Stimulated activated CD4-positive, alpha-beta T cell treated with anti-CD3 and anti-CD28 coated beads, Interleukin-12 subunit alpha, Interleukin-12 subunit beta, amount 100 ng/mL, for 24 hours (primary cell): ENCODE measurements at regions not wholly inside any gene's neighbourhood (a gene's known extent, or its start where the extent isn't known, plus 50 kb on each side); places are given as distances from the start of the nearest gene placed in this dataset.

ENCODE experiments used
- DNase-seq, 2 experiments: peaks; one replicate each; pipeline ENCODE4 v3.0.0-alpha.2; 2020; ENCODE audit warnings: low read depth in 2 of 2

DNA sequence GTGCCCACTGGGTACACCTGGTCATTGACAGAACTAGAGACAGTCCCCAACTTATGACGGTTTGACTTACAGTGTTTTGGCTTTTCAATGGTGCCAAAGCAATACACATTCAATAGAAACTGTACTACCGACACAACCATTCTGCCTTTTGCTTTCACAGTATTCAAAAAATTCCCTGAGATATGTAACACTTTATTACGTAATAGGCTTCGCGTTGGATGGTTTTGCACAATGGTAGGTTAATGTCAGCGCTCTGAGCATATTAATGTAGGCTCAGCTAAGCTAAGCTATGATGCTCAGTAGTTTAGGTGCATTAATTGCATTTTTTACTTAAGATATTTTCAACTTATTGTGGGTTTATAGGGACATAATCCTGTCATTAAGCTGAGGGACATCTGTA lies 105.1 kb upstream of the B3GAT1 start:
- DNase-seq: no peak

DNA sequence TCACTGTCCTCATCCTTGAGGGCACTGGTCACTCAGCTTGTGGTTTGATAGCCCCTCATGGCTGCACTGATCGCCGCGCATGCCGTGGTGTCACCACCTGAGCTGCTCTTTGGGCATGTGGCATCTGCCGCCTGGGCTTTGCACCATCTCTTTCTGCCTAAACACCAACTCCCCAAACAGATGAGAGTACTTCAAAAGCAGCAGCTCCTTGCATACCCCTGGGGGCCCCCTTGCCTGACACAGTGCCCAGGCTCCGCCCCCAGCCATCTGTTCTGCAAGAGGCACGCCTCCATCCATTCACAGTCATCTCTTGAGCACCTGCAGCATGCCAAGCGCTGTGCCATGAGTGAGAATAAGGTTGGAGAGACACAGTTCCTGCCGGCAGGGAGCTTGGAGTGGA lies 104.5 kb upstream of the B3GAT1 start:
- DNase-seq: no peak

DNA sequence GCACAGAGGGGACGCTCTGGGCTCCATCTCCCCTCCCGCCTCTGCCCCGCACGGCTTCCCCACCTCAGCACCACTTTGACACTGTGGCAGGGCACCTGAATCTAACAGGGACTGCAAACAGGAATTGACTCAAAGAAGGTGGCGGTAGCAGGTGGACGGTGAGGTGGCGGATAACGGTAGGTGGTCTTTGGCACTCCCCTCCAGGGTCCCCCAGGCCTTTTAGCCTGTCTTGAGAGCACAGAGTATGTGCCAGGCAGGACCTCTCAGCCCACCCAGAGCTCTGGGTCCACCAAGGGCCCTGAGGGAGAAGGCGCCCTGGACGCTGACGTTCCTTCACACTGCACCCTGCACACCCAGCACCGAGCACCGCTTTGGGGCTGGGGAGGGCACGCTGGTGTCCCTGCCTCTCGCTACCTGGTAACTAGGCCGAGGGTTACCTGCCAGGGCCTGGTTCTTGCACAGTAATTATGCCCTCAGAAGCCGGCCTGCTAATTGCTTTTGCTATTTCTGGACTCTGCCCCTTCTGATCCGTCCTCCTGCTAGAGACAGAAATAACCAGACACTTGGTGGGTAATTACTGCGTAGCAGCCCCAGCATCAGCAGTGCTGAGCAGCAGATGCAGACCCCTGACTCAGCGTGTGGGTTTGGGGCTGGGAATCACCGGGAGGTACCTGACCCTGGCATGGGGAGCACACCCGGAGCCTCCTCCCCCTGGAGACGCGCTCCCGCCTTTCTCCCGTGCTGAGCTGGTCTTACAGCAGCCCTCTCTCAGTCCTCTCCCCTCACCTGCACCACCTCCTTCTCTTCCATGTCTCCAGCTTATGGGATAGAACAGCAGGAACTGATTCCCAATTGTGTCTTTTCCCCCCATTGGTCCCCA lies 103.3 kb upstream of the B3GAT1 start:
- DNase-seq: no peak

DNA sequence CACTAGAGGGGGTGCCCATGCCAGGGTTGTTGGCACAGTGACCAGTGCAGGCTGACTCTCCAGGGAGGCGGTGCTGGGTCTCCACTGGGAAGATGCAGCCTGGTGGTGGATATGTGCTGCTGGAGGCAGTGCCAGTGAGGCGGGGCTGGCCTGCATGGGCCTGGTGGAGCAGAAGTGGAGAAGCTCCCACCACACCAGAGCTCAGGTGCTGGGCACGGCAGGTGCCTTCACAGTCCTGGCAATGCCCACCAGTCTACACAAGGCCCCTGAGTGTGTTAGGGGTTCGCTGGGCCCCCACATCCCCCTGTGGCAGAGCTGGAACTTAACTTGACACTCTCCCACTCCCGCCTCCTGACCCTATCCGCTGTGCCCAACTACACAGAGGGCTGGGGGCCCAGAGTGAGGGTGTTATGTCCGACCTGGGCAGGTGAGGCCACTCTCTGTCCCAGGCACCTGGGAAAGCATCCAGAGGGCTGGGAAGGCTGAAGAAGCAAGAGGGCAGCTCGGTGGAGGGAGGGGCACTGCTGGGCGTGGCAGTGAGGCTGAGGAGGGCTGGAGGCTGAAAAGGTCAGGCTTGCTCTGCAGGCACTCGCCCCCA lies 102.4 kb upstream of the B3GAT1 start:
- no peak for DNase-seq

DNA sequence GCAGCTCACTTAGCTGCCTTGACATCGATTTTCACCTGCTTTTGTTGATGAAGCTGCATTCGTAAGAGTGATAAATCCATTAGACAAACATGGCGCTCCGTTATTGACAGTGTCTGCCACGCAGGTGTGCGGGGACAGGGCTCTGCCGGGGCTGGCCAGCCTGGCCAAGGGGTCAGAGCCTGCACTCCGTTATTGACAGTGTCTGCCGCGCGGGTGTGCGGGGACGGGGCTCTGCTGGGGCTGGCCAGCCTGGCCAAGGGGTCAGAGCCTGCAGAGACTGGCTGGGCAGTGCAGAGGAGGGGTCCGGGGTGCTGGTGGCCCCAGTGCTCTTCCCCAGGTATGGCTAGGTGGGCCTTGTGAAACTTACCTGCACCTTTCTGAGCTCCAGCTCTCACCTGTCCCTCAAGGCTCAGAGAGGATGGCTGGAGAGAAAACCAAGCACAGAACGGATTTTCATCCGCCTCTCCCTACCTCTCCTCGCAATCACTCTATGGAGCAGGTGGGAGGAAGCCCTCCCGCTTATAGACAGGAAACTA lies 101.6 kb upstream of the B3GAT1 start:
- no peak for DNase-seq

DNA sequence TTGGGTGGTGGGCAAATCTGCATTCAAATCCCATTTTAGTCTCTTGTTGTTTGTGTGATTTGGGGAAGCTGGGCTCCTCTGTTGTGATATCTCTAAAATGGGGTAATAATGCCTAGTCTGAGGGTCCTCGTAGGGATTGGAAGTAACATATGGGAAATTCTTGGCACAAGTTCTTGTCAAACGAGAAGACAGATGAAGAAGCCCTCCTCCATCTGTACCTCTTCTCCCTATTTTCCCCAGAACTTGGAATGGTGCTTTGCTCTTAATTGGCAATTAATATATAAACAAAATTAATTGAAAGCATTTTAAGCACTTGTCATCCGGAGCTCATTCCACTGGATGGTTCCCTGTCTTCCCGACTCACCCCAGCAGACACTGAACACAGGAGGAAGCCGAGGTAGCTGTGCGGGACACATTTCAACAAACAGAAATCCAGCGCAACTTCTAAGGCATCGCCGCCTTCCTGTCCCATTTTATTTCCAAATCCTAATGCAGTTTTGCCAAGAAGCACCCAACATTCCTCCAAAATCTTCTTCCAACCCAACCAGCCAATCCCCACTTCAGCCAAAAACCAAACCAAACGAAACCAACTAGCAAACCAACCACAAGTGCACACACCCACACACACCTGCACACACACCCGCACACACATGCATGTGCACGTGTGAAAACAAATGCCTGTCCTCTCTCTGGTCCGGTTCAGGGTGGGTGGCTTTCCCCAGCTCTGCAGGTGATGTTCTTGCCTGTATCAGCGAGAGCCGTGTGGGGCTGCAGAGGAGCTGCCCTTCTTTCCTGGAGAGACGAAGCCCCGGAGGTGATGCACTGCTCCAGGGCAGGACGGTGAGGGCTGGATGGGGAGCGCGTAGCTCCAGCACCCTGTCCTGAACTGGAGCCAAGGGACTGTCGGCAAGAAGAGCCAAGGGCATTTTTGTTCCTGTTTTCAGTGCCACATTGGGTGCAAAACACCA lies 100.8 kb upstream of the B3GAT1 start:
- no peak for DNase-seq

DNA sequence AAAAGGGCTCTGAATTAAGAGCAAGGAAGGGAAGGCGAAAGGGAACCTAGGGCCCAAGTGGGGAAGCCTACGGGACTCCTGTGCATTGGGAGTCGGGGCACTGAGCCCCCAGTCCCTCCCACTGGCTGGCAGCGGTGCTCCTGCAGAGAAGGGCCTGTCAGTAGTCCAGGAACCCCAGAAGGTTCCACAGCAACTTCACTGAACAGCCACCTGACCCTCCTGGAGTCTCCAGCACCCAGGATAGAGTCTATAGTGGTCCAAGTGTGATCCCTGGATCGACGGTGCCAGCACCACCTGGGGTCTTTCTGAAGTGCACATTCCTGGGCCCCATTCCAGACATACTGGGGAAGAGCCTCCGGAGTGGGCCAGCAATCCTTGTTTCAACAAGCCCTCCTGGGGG lies 100.0 kb upstream of the B3GAT1 start:
- DNase-seq: no peak

DNA sequence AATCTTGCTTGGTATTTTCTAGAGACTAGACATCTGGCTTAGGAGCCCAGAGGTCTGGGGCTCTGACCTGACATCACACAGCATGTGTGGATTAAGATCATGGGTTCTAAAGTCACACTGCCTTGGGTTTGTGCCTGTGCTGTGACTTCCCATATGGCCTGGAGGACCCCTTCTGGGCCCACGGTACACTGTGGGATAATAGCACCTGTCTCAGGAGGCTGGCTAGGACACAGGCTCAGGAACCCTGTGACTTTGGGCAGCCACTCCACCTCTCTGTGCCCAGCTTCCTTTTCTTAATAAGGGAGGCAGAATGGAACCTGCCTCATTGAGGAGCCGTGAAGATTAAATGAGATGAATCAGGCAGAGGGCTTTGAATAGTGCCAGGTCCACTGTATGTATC lies 99.2 kb upstream of the B3GAT1 start:
- no peak for DNase-seq

DNA sequence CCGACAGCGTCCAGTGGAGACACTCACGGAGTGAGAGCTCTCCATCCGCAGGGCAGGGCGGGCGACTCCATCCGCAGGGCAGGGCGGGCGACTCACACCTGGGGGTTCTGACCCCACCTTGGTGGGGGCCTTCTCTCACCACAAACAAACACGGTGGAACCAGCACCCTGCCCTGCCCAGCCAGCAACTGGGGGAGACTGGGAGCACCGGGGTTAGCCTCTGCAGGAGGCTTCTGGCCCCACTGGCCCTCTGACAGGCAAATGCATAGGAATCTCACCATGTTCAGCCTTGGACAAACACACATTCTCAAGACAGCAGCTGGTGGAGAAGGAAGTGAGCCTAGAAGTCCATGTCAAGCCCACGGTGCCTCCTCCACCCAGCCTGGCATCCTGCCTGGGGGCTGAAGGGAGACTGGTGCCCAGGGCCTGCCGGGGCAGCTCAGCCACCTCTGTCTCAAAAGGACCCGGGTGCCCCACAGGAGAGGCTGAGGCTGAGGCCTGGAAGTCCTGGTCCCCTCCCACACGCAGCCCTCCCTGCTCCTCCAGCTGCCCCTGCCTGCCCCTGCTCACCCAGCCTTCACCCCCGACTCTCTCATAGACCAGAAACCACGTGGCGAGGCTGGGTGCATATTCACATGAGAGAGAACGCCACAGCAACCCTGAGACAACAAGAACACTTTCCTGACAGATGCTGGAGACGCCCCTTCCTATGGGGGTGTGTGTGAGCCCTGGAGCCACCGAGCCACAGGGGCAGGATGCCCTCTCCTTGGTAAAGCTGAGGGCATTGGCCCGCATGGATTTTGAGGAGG lies 98.4 kb upstream of the B3GAT1 start:
- no peak for DNase-seq

DNA sequence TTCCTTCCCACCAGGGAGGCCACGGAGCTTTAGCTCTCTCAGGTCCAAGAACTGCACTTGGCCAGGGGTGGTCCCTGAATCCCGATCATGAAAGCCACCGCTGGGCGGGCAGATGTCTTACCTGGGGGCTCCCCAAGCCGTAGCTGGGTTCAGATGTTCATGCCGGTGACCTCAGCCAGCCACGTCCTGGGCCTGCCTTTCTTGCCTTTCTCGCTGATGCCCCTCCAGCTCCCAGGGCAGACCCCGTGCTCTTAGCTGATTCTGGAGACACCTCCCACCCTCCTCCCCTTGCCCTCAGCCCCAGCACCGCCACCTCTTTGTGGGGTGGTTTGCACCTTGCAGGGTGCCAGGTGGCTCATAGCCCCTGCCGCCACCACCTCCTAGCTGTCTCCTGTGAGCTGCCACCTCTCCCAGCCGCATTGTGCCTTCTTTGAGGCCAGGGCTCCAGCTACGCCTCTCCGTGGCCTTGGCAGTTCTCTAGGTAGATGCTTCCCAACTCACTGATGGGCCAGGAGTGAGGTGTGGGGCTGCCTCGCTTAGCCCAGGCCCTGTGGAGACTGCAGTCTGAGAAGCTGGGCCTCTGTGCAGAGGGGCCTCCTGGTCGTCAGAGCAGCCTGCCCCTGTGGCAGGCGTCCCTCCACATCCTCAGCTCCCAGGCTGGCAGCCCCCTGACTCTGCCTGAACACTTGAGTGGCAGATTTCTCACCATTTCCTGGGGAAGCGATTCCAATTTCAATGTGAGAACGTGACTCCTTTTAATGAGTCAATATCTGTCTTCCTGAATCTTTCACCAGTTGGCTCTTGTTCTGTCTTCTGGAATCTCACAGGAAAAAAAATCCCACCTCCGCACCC lies 97.6 kb upstream of the B3GAT1 start:
- no peak for DNase-seq

DNA sequence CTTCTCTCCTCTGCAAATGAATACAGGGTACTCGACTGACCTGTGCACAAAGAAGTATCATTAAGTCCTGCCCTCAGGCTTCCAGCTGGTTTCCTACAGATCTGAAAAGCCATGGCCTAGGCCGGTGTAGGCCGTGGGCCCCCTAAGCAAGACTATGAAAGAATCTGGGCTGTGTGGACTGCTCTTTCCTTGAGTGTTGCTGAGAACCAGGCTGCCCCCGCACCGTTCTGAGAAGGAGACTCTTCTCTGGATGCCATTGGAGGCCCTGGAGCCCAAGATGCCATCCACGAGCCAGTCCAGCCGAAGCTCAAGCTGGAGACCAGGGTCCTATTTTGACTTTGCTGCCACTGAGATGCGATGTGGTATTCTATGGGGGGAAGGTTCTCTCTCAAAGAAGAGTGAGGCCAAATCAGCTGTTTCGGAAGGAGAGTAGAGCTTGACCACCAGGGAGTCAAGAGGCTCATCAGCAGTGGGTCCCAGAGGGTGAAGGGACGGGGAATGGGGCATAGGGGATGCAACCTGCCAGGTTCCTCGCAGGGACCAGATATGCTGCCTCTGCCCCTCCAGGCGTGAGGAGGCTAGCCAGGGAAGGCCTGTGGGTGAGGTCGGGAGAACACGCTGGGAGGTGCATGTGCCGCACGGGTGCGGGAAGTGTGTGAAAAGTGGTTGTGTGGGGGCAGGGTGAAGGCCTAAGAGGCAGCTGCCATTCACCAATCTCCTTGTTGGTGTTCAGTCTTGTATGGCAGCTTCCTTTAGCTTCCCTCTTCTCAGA lies 96.4 kb upstream of the B3GAT1 start:
- no peak for DNase-seq

DNA sequence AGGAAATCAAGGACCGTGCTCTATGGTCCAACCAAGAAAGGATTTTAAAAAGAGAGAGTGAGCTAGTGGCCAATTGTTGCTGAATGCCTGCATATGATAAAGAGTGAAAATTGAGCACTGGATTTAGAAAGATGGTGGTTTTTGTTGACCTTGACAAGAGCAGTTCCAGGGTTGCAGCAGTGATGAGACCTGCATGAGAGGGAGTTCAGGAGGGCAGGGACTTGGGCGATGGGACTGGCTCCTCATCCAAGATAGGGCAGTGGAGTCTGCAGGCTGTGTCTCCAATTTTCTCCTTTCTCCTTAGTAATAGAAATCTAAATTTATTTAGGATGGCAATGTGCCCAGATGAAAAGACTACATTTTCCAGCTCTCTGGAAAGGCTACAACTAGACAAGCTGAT lies 94.0 kb upstream of the B3GAT1 start:
- no peak for DNase-seq

DNA sequence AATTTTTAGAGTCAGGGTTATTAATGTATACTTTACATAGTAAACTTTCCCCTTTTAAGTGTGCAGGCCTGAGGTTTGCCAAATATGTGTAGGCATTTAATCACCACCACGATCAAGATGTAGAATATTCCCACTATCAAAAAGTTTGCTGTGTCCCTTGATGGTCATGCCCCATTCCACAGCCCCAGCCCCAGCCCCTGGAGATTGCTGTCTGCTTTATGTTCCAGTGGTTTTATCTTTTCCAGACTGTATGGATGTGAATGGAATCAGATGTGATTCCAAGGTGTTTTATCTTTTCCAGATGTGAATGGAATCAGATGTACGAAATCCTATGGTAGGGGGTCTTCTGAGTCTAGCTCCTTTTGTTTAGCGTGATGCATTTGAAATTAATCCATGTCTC lies 93.1 kb upstream of the B3GAT1 start:
- no peak for DNase-seq

DNA sequence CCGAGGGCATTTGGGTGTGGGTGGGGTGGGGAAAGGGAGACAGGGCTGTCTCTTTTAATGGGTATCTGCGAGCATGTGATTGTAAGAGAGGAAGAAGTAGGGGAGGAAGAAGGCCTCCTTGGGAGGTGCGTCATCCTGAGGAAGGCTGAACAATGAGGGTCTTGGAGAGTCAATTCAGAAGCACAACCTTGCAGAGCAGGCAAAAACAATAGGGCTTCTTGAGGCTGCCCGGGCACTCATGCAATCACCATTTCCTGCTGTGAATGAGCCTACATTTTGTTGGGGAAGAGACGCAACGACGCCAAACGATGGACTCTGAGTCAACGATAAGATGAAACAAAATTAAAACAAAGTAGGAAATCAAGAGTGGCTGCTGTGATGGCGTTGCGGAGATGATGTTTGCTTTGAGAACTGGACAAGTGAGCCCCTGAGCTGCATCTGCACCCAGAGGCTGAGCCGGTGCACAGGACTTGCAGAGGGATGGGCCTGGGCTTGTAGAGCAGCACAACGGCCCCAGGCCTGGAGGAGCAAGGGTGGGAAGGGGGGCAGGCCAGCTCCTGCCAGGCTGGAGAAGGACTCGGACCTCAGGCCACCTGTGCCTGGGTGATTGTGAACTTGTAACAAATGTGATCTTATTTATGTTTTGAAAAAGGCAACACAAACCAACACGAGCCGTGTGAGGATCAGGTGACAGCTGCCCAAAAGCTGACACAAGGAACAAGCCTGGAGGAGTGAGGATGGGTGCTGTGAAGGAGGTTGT lies 92.3 kb upstream of the B3GAT1 start:
- DNase-seq: no peak

DNA sequence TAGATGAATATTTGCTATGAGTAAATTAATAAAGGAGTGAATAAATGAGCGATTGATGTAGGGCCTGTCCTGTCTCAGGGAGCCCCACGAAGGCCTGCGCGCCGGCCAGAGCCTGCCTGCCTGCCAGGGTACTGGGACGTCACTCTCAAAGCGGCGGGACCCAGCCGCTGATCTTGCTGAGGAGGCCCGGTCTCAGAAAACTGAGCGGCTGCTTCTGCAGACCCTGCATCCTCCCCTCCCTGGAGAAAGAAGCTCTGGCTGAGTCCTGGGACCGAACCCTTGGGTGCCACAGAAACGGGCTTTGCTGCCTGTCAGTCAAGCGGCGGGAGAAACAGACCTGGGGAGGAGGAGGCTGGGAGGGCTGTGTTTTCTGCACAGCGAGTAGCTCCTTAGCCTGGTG lies 91.6 kb upstream of the B3GAT1 start:
- DNase-seq: no peak

DNA sequence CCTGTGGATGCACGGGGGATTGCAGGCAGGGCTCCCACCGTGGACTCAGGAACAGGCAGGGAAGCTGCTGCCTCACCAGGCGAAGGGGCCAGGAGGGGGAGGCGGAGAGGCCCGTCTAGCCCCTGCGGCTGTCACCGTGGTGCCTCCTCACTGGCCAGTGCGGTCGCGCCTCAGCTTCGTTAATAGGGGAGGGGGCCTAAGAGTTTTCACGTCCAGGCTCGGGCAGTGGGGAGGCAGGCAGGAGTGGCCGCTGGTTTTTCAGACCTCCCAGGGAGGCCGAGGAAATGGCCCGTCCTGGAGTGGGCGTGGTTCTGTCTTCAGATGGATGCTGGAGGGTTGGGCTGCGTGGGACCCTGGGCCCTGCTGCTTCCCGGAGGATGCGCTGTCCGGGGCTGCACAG lies 91.1 kb upstream of the B3GAT1 start:
- DNase-seq: no peak

DNA sequence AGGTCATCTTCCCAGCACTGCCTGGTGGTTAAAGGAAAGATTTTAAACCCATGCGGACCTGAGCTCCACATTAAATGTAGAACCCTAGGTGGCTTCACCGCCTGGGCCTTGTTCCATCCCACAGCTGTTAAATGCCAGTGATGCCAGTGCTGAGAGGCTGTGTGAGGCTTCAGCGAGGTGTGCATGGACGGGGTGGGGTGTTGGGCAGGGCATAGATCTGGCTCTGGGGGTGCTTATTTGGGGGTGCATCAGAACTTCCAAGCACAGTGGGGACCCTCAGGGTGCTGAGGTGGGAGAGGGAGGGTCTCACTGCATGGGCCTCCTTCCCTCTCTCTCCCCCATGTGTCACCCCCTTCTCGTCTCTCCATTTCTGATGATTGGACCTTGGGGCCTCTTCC lies 90.1 kb upstream of the B3GAT1 start:
- no peak for DNase-seq

DNA sequence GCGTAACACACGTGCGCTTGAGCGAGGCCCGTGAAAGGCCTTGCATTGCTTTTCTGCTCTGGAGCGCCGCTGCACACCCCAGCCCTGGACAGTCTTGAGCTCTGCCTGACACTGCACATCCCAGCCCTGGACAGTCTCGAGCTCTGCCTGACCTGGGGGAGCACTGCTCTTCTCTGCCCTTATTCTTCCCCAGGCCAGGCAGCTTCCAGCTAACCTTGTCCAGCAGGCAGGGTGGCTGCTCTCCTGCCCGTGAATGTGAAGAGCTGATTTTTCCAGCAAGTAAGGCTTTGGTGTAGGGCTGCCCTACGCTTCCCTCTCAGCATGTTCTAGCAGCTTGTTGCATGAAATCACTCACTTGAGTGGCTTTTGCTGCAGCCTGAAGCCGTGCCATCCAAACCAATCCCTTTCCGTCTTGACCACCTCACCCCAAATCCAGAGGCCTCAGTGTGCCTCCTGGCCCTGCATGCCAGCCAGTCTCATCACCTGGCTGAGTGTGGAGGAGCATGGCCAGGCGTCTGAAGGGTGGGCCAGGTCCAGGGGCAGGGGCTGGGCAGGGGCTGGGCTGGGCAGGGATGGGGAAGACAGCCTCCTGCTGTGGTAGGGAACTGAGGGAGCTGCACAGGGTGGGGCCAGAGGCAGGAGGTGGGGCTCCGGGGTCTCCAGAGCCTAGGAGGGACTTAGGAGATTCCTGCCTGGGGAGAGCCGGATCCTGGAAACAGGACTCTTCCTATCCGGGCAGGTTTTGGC lies 89.5 kb upstream of the B3GAT1 start:
- no peak for DNase-seq
